CD14-positive monocyte (primary cell): ENCODE measurements at regions not wholly inside any gene's neighbourhood (a gene's known extent, or its start where the extent isn't known, plus 50 kb on each side); places are given as distances from the start of the nearest gene placed in this dataset.

Experiments
- DNase-seq, 3 donors: peaks; one replicate each; pipeline ENCODE4 v3.0.0-alpha.2; 2011 to 2022
- H2AFZ ChIP-seq: 2 replicates; pipeline ENCODE4 v1.6.0; 2012; ENCODE audit warnings: mild to moderate bottlenecking, low read depth, low read length, inconsistent platforms; ENCODE audit not compliant: insufficient read depth, poor library complexity, severe bottlenecking
- H3K27ac ChIP-seq, 2 donors: 1 replicate in 1 of 2; 2 replicates in 1 of 2; pipeline ENCODE4 v1.5.1; 2012 to 2013; ENCODE audit warnings: low read length in 2 of 2, control low read depth in 1 of 2, inconsistent platforms in 1 of 2, low read depth in 1 of 2, mild to moderate bottlenecking in 1 of 2
- H3K27me3 ChIP-seq, 2 donors: one replicate each; pipeline versions ENCODE4 v1.6.0 to v1.6.1; 2011 to 2013; ENCODE audit warnings: low read length in 2 of 2; ENCODE audit not compliant: control insufficient read depth in 2 of 2, insufficient read depth in 2 of 2
- H3K36me3 ChIP-seq, 2 donors: replicated peaks in 1 of 2; 1 replicate in 1 of 2; 2 replicates in 1 of 2; pipeline versions ENCODE4 v1.5.1 to v1.6.1; 2012 to 2013; ENCODE audit warnings: low read length in 2 of 2, control low read depth in 1 of 2, inconsistent platforms in 1 of 2, mild to moderate bottlenecking in 1 of 2; ENCODE audit not compliant: insufficient read depth in 2 of 2, control insufficient read depth in 1 of 2
- H3K4me1 ChIP-seq, 2 donors: 1 replicate in 1 of 2; 2 replicates in 1 of 2; pipeline versions ENCODE4 v1.5.1 to v1.6.1; 2012 to 2013; ENCODE audit warnings: low read length in 2 of 2, control low read depth in 1 of 2, inconsistent platforms in 1 of 2, mild to moderate bottlenecking in 1 of 2, moderate library complexity in 1 of 2; ENCODE audit not compliant: insufficient read depth in 2 of 2, control insufficient read depth in 1 of 2
- H3K4me2 ChIP-seq: replicated peaks from 2 replicates; pipeline ENCODE3; 2012; ENCODE audit warnings: low read length, moderate library complexity, mild to moderate bottlenecking; ENCODE audit not compliant: poor library complexity, severe bottlenecking; ENCODE audit errors: extremely low read depth
- H3K4me3 ChIP-seq, 3 experiments: fragments of 200-600 bp in 1 of 3; sonication (generic) in 1 of 3; replicated peaks in 1 of 3; 1 replicate in 2 of 3; 2 replicates in 1 of 3; pipeline ENCODE4 v1.5.1; 2011 to 2013; ENCODE audit warnings: low read length in 3 of 3, mild to moderate bottlenecking in 3 of 3, control low read depth in 2 of 3, low read depth in 2 of 3, inconsistent platforms in 1 of 3, moderate library complexity in 1 of 3
- H3K79me2 ChIP-seq: 2 replicates; pipeline ENCODE4 v1.6.0; 2012; ENCODE audit warnings: mild to moderate bottlenecking, control low read depth, inconsistent platforms, low read length, moderate library complexity; ENCODE audit not compliant: insufficient read depth
- H3K9ac ChIP-seq: 2 replicates; pipeline ENCODE4 v1.6.0; 2017; ENCODE audit warnings: low read length, mild to moderate bottlenecking; ENCODE audit not compliant: insufficient read depth, poor library complexity, severe bottlenecking
- H3K9me3 ChIP-seq, 2 donors: replicated peaks in 1 of 2; 1 replicate in 1 of 2; 2 replicates in 1 of 2; pipeline versions ENCODE4 v1.5.1 to v1.6.1; 2012 to 2013; ENCODE audit warnings: low read length in 2 of 2, control low read depth in 1 of 2; ENCODE audit not compliant: control insufficient read depth in 1 of 2, insufficient read depth in 1 of 2
- H4K20me1 ChIP-seq: 2 replicates; pipeline ENCODE4 v1.6.0; 2012; ENCODE audit warnings: mild to moderate bottlenecking, low read length, control low read depth, moderate library complexity; ENCODE audit not compliant: insufficient read depth
- H3K27ac Mint-ChIP-seq, 7 donors: one replicate each; pipeline ENCODE4 v1.8.0; 2020; ENCODE audit warnings: mild to moderate bottlenecking in 7 of 7, mixed read lengths in 7 of 7, moderate library complexity in 6 of 7, inconsistent platforms in 2 of 7
- H3K27me3 Mint-ChIP-seq, 3 donors: one replicate each; pipeline ENCODE4 v1.8.0; 2021 to 2022; ENCODE audit warnings: low read depth in 3 of 3, mild to moderate bottlenecking in 3 of 3, mixed read lengths in 3 of 3, moderate library complexity in 3 of 3, inconsistent platforms in 1 of 3
- H3K36me3 Mint-ChIP-seq, 2 donors: one replicate each; pipeline ENCODE4 v1.8.0; 2020; ENCODE audit warnings: mixed read lengths in 2 of 2, inconsistent platforms in 1 of 2, mild to moderate bottlenecking in 1 of 2
- H3K4me1 Mint-ChIP-seq: one replicate; pipeline ENCODE4 v1.8.0; 2020; ENCODE audit warnings: mild to moderate bottlenecking, mixed read lengths
- H3K4me3 Mint-ChIP-seq, 2 donors: one replicate each; pipeline ENCODE4 v1.8.0; 2020; ENCODE audit warnings: mild to moderate bottlenecking in 2 of 2, mixed read lengths in 2 of 2, moderate library complexity in 1 of 2
- H3K9me3 Mint-ChIP-seq, 7 donors: one replicate each; pipeline ENCODE4 v1.8.0; 2020 to 2022; ENCODE audit warnings: mixed read lengths in 7 of 7, mild to moderate bottlenecking in 6 of 7, moderate library complexity in 6 of 7, inconsistent platforms in 2 of 7
- CTCF ChIP-seq: fragments of 200-600 bp; IDR thresholded peaks from one replicate; pipeline ENCODE4 v1.8.0; 2022; ENCODE audit warnings: antibody characterized with exemption, mild to moderate bottlenecking
- WGBS: methylation state at CpG from one replicate; pipeline ENCODE4 v1.1.5; 2013; ENCODE audit warnings: missing lambda C conversion rate; ENCODE audit not compliant: insufficient coverage; 5-methylcytosine and 5-hydroxymethylcytosine counted together
- intact Hi-C, 2 donors: fragments of 100-400 bp; cut with micrococcal nuclease; formaldehyde crosslinking; loops; one replicate each; pipeline versions ENCODE4 v1.15.0 to v1.15.1; 2023

- H3K9me3 ChIP-seq = peaks cover 0 to 6% of the 10 kb centered on the region in 2 donors
- Mint-ChIP-seq H3K27me3 (peaks cover 2 to 4% (median 3%) of the 10 kb centered on the region in 3 donors), H3K36me3 (no peaks in the 10 kb centered on the region)
These were observed 119.2 kb downstream of the PCTP start for GRCh38 chr17:55870044-55870443.

GRCh38 chr17:55872374-55872773 lies 121.5 kb downstream of the PCTP start:
- no peak overlapping the region for H3K27ac Mint-ChIP-seq
- no peak for DNase-seq
- Histone ChIP-seq H3K4me3 (no peak overlapping the region), H3K27ac (no peak overlapping the region), H3K79me2 (no peaks in the 10 kb centered on the region), H3K9ac (no peak overlapping the region), H3K36me3 (no peaks in the 10 kb centered on the region), H3K9me3 (peaks cover 0 to 6% of the 10 kb centered on the region in 2 donors), H2AFZ (no peak overlapping the region), H3K4me2 (no peak overlapping the region), H4K20me1 (no peaks in the 10 kb centered on the region), H3K27me3 (peaks cover 0 to 2% of the 10 kb centered on the region in 2 donors), H3K4me1 (no peaks in the 10 kb centered on the region)
- peaks cover 3 to 15% (median 7%) of the 10 kb centered on the region in 7 donors for H3K9me3 Mint-ChIP-seq
- WGBS = 86% methylated on average over 1 of the region's 3 CpGs
- no peak overlapping the region for H3K4me3 Mint-ChIP-seq
- H3K4me1 Mint-ChIP-seq = no peaks in the 10 kb centered on the region
- H3K36me3 Mint-ChIP-seq = no peaks in the 10 kb centered on the region
- TF ChIP-seq CTCF = no peak
- peaks cover 2 to 10% (median 5%) of the 10 kb centered on the region in 3 donors for H3K27me3 Mint-ChIP-seq
- intact Hi-C loops = no loop called here

More at GRCh38 chr17:55870044-55870443, 119.2 kb downstream of the PCTP start:
- Mint-ChIP-seq H3K4me3 (no peak overlapping the region), H3K4me1 (no peaks in the 10 kb centered on the region), H3K27ac (no peak overlapping the region), H3K9me3 (peaks cover 4 to 17% (median 7%) of the 10 kb centered on the region in 7 donors)
- no peak overlapping the region for H3K9ac ChIP-seq
- H3K27ac ChIP-seq = no peak overlapping the region
- H3K4me1 ChIP-seq = no peaks in the 10 kb centered on the region
- no peaks in the 10 kb centered on the region for H3K79me2 ChIP-seq
- intact Hi-C loops = no loop called here
- H3K27me3 ChIP-seq = peaks cover 0 to 2% of the 10 kb centered on the region in 2 donors
- no peaks in the 10 kb centered on the region for H3K36me3 ChIP-seq
- no peak for TF ChIP-seq CTCF
- H3K4me2 ChIP-seq = no peak overlapping the region
- no peak overlapping the region for H3K4me3 ChIP-seq
- no peak for DNase-seq
- H4K20me1 ChIP-seq = no peaks in the 10 kb centered on the region
- H2AFZ ChIP-seq = no peak overlapping the region
